ENCODE measurements at regions not wholly inside any gene's neighbourhood (a gene's known extent, or its start where the extent isn't known, plus 50 kb on each side); places are given as distances from the start of the nearest gene placed in this dataset.

DNA sequence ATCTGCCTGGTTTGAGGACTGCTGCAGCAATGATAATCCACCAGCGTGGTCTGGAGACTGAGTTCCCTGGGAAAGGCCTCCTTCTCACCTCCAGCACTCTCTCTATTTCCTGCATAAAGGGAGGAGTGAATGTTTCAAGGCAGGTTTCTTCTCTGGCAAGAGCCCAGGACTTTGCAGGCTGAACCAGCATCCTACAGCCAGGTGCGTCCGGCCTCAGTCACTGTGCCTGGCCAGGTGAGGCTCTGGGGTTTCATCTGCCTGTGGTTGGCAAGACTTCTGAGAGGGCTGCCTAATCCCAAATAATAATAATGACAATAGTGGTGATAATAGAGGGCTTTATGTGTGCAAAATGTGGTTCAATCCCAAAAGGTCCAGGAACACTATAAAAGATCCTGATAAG lies 269.0 kb upstream of the TBC1D5 start:
- H3K9me3 ChIP-seq = no peaks in the 10 kb centered on the region
- no peaks in the 10 kb centered on the region for H3K4me1 ChIP-seq
- no peak overlapping the region for H3K4me3 ChIP-seq (ENCODE audit: low read depth, low read length)
- H3K36me3 ChIP-seq = no peaks in the 10 kb centered on the region
- DNase-seq = no peak
- TF ChIP-seq, protein P1, sequence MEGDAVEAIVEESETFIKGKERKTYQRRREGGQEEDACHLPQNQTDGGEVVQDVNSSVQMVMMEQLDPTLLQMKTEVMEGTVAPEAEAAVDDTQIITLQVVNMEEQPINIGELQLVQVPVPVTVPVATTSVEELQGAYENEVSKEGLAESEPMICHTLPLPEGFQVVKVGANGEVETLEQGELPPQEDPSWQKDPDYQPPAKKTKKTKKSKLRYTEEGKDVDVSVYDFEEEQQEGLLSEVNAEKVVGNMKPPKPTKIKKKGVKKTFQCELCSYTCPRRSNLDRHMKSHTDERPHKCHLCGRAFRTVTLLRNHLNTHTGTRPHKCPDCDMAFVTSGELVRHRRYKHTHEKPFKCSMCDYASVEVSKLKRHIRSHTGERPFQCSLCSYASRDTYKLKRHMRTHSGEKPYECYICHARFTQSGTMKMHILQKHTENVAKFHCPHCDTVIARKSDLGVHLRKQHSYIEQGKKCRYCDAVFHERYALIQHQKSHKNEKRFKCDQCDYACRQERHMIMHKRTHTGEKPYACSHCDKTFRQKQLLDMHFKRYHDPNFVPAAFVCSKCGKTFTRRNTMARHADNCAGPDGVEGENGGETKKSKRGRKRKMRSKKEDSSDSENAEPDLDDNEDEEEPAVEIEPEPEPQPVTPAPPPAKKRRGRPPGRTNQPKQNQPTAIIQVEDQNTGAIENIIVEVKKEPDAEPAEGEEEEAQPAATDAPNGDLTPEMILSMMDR (IDR thresholded peaks at IDR 0.05; ENCODE audit: low read depth, low read length) = no peak
- no peaks in the 10 kb centered on the region for H3K27me3 ChIP-seq

DNA sequence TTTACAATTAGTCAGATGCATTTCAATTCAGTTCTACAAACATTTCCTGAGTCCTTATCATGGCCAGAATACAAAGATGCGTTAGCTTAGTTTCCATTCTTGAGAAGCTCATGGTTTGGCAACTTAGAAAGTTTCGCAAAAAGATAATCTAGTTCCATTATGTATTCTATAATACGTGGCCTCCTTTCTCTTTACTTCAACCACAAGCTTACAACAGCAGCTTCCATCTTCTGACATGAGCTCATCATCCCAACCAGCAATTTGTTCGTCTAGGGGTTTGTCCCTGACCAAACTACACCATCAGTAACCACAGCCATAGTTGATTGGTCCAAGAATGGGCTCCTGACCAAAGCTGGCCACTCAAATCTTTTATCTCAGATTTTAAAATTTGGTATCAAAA lies 267.6 kb upstream of the TBC1D5 start:
- no peaks in the 10 kb centered on the region for H3K27me3 ChIP-seq
- H3K36me3 ChIP-seq = no peaks in the 10 kb centered on the region
- no peaks in the 10 kb centered on the region for H3K9me3 ChIP-seq
- H3K4me3 ChIP-seq (ENCODE audit: low read depth, low read length) = no peak overlapping the region
- no peaks in the 10 kb centered on the region for H3K4me1 ChIP-seq
- TF ChIP-seq, protein P1 (IDR thresholded peaks at IDR 0.05; ENCODE audit: low read depth, low read length) = no peak
- no peak for DNase-seq

DNA sequence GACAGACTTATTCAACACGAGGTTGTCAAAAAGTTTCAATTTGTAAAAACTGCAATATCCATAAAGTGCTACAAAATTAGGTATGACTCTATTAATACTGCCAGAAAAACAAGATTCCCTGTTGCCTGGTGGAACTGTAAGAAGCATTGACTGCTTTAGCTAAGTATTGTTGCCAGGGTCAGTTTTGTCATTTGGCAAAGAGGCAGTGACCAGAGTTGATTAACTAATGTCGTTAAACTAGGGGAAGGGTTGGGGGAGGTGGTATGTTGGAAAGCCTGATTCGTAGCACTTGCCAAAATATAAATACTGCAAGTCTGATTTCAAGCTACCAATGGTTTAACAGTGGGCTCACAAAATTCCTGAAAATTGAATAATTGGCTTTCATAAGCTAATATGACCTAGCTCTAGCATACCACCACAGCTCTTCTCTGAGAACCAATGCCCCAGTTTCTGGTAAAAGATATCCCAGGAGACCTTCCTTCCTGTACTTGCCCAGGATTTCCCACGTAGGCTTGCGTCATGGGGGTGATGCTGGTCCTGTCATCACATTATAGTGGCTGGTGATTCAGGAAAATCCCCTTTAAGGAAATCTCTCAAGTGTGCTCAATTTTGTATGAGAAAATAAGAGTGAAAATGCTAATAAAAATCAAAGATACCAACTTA lies 266.4 kb upstream of the TBC1D5 start:
- H3K4me3 ChIP-seq (ENCODE audit: low read depth, low read length) = no peak overlapping the region
- no peaks in the 10 kb centered on the region for H3K4me1 ChIP-seq
- no peaks in the 10 kb centered on the region for H3K27me3 ChIP-seq
- TF ChIP-seq, protein P1 (IDR thresholded peaks at IDR 0.05; ENCODE audit: low read depth, low read length) = no peak
- no peaks in the 10 kb centered on the region for H3K36me3 ChIP-seq
- no peaks in the 10 kb centered on the region for H3K9me3 ChIP-seq
- DNase-seq = no peak

DNA sequence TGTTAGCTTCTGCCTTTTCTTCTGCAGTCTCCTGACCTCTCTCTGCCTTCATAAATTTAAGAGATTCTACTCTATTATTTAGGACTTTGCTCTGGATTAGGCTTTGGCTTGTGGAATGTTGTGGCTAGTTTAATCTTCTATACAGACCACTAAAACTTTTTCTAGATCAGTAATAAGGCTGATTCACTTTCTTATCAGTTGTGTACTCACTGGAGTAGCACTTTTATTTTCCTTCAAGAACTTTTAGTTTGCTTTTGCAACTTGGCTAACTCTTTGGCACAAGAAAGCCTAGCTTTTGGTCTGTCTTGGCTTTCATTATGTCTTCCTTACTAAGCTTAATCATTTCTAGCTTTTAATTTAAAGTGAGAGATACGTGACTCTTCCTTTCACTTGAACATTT lies 265.5 kb upstream of the TBC1D5 start:
- Histone ChIP-seq H3K36me3 (no peaks in the 10 kb centered on the region), H3K9me3 (no peaks in the 10 kb centered on the region), H3K27me3 (no peaks in the 10 kb centered on the region), H3K4me3 (ENCODE audit: low read depth, low read length) (no peak overlapping the region), H3K4me1 (no peaks in the 10 kb centered on the region)
- TF ChIP-seq, protein P1 (IDR thresholded peaks at IDR 0.05; ENCODE audit: low read depth, low read length) = no peak
- no peak for DNase-seq

DNA sequence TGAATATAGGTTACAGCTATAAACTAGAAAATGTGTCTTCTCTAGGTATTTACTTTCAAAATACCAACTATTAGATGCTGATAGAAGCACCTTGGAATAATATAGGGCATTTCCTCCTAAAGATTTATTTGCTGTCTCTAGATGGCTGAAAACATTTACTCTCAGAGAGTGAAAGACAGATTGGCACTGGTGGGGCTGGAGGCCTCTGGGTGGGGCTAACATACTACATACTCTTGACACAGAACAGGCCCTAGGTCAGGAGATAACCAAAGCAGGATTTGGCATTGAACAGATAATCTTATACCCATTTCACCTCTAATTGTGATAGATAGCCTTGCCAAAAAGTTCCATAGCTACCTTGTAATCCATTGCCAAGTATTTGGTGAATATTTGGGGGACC lies 253.3 kb upstream of the TBC1D5 start:
- TF ChIP-seq, protein P1 (IDR thresholded peaks at IDR 0.05; ENCODE audit: low read depth, low read length) = 0 out of 2 replicates have a peak, but pooled peaks have one; percentile 7

DNA sequence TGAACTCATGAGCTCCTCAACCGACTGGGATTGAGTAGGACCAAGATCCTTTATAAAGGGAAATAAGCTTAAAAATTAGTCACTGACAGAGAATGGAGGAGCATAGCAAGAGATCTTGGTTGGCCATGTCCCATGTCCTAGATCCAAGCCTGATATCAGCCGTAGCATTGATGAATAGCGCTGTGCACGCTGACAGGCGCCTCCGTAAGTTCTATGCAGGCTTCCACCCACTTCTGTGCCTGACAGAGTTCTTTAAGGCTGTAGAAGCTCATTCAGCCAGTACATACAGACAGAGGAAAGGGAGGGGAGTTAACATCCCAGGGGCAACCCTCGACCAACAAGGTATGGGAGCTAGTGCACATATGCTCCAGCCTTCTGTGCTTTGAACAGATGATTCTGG lies 251.7 kb upstream of the TBC1D5 start:
- TF ChIP-seq, protein P1 (IDR thresholded peaks at IDR 0.05; ENCODE audit: low read depth, low read length) = no peak
- Histone ChIP-seq H3K27me3 (no peaks in the 10 kb centered on the region), H3K4me1 (no peaks in the 10 kb centered on the region), H3K4me3 (ENCODE audit: low read depth, low read length) (no peak overlapping the region), H3K36me3 (no peaks in the 10 kb centered on the region), H3K9me3 (no peaks in the 10 kb centered on the region)
- DNase-seq = no peak

More for the DNA sequence above, 253.3 kb upstream of the TBC1D5 start:
- no peaks in the 10 kb centered on the region for H3K4me1 ChIP-seq
- H3K27me3 ChIP-seq = no peaks in the 10 kb centered on the region
- no peaks in the 10 kb centered on the region for H3K9me3 ChIP-seq
- no peaks in the 10 kb centered on the region for H3K36me3 ChIP-seq
- H3K4me3 ChIP-seq (ENCODE audit: low read depth, low read length) = no peak overlapping the region
- peak; percentile 12 for DNase-seq
